ENCODE measurements at regions not wholly inside any gene's neighbourhood (a gene's known extent, or its start where the extent isn't known, plus 50 kb on each side); places are given as distances from the start of the nearest gene placed in this dataset.
"Not testable (repeated sequence)": the region's sequence is repeated elsewhere in the genome, so short reads cannot be mapped to it uniquely, and the experiment has no call there.

GRCh38 chr4:29966386-29966785 lies 753.8 kb upstream of the PCDH7 start:
- no peak for FAIRE-seq

- no peak for FAIRE-seq
These were observed 749.5 kb upstream of the PCDH7 start for GRCh38 chr4:29970626-29971025.

- FAIRE-seq = no peak
These were observed 748.0 kb upstream of the PCDH7 start for GRCh38 chr4:29972121-29972520.

GRCh38 chr4:29983890-29984289 lies 736.3 kb upstream of the PCDH7 start:
- FAIRE-seq = no peak

- peak; percentile 80 for FAIRE-seq
These were observed 718.5 kb upstream of the PCDH7 start for GRCh38 chr4:30001628-30002027.

GRCh38 chr4:30002341-30002740 lies 717.8 kb upstream of the PCDH7 start:
- FAIRE-seq = no peak

GRCh38 chr4:30005995-30006394 lies 714.2 kb upstream of the PCDH7 start:
- no peak for FAIRE-seq

GRCh38 chr4:30024526-30024925 lies 695.6 kb upstream of the PCDH7 start:
- FAIRE-seq = no peak

GRCh38 chr4:30028826-30029225 lies 691.3 kb upstream of the PCDH7 start:
- FAIRE-seq = no peak

- FAIRE-seq = no peak
These were observed 664.0 kb upstream of the PCDH7 start for GRCh38 chr4:30056016-30056766.

GRCh38 chr4:30068234-30068633 lies 651.9 kb upstream of the PCDH7 start:
- no peak for FAIRE-seq

- FAIRE-seq = no peak
These were observed 647.0 kb upstream of the PCDH7 start for GRCh38 chr4:30073011-30073710.

GRCh38 chr4:30092420-30093128 lies 627.6 kb upstream of the PCDH7 start:
- not testable (repeated sequence) for FAIRE-seq

GRCh38 chr4:30094887-30095286 lies 625.3 kb upstream of the PCDH7 start:
- FAIRE-seq = no peak

GRCh38 chr4:30103455-30103854 lies 616.7 kb upstream of the PCDH7 start:
- FAIRE-seq = no peak

GRCh38 chr4:30116401-30116800 lies 603.8 kb upstream of the PCDH7 start:
- no peak for FAIRE-seq

- FAIRE-seq = no peak
These were observed 602.7 kb upstream of the PCDH7 start for GRCh38 chr4:30117433-30117832.

- no peak for FAIRE-seq
These were observed 597.5 kb upstream of the PCDH7 start for GRCh38 chr4:30122711-30123110.

GRCh38 chr4:30124621-30125020 lies 595.5 kb upstream of the PCDH7 start:
- not testable (repeated sequence) for FAIRE-seq

GRCh38 chr4:30125868-30126267 lies 594.3 kb upstream of the PCDH7 start:
- FAIRE-seq = peak; percentile 83

GRCh38 chr4:30126351-30126750 lies 593.8 kb upstream of the PCDH7 start:
- FAIRE-seq = no peak

- FAIRE-seq = not testable (repeated sequence)
These were observed 571.3 kb upstream of the PCDH7 start for GRCh38 chr4:30148828-30149227.

GRCh38 chr4:30149539-30149938 lies 570.6 kb upstream of the PCDH7 start:
- FAIRE-seq = not testable (repeated sequence)

- no peak for FAIRE-seq
These were observed 566.7 kb upstream of the PCDH7 start for GRCh38 chr4:30153427-30153826.
